ENCODE measurements at regions not wholly inside any gene's neighbourhood (a gene's known extent, or its start where the extent isn't known, plus 50 kb on each side); places are given as distances from the start of the nearest gene placed in this dataset.

GRCh38 chr15:61700803-61701202 is 359.4 kb downstream of the VPS13C start:
- TF ChIP-seq EZH2phosphoT487 (IDR thresholded peaks at IDR 0.05; ENCODE audit: low read depth, severe bottlenecking, unreplicated experiment) (no peak), EZH2 (IDR thresholded peaks at IDR 0.05; ENCODE audit: borderline replicate concordance) (no peak), CTCF (IDR thresholded peaks at IDR 0.05; ENCODE audit: poor library complexity) (no peak)
- DNase-seq (ENCODE audit: low spot score): no peak
- H3K4me3 ChIP-seq: no peak overlapping the region
- H3K36me3 ChIP-seq (replicated peaks; ENCODE audit: insufficient read depth, low read depth): no peaks in the 10 kb centered on the region
- no peak overlapping the region for H2AFZ ChIP-seq
- 61% methylated on average over 6 of the region's 6 CpGs for WGBS (ENCODE audit: low lambda C conversion rate, missing lambda C conversion rate)
- no peaks in the 10 kb centered on the region for H3K9me2 ChIP-seq (replicated peaks; ENCODE audit: insufficient read depth)
- H3K9me3 ChIP-seq (ENCODE audit: low read depth): no peaks in the 10 kb centered on the region
- H3K4me1 ChIP-seq (ENCODE audit: insufficient read depth): peaks cover 3% of the 10 kb centered on the region
- H3K79me2 ChIP-seq: no peaks in the 10 kb centered on the region
- H3K27me3 ChIP-seq: no peaks in the 10 kb centered on the region
- no peaks in the 10 kb centered on the region for H4K20me1 ChIP-seq (ENCODE audit: insufficient read depth, poor library complexity, severe bottlenecking)
- H3K4me2 ChIP-seq: no peak overlapping the region
- no peak overlapping the region for H3K27ac ChIP-seq

DNA sequence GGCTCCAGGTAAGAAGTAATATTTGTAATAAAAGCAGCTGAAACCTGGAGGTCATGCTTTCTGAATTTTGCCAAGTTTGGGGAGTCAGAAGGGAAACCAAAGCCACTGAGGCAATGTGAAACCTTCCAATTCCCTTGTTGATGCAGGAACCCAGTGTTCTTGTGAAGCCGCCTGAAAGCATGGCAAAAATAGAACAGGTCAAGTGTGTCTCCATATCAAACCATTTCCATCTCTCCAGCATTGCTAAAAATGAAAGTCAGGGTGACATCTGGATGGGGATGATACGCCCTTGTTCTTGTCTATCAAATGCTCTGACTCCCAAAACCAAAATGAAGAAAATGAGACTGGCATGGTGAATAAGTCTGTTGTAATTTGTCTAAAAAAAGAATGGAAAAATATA is 362.5 kb downstream of the VPS13C start:
- H4K20me1 ChIP-seq (ENCODE audit: insufficient read depth, poor library complexity, severe bottlenecking): no peaks in the 10 kb centered on the region
- DNase-seq (ENCODE audit: low spot score): no peak
- H3K27me3 ChIP-seq: no peaks in the 10 kb centered on the region
- no peak overlapping the region for H2AFZ ChIP-seq
- TF ChIP-seq CTCF (IDR thresholded peaks at IDR 0.05; ENCODE audit: poor library complexity): no peak
- WGBS (ENCODE audit: low lambda C conversion rate, missing lambda C conversion rate): 88% methylated on average over 2 of the region's 2 CpGs
- no peaks in the 10 kb centered on the region for H3K36me3 ChIP-seq (replicated peaks; ENCODE audit: insufficient read depth, low read depth)
- no peaks in the 10 kb centered on the region for H3K79me2 ChIP-seq
- H3K27ac ChIP-seq: no peak overlapping the region
- no peak overlapping the region for H3K4me2 ChIP-seq
- H3K4me3 ChIP-seq: no peak overlapping the region
- no peaks in the 10 kb centered on the region for H3K9me3 ChIP-seq (ENCODE audit: low read depth)
- H3K4me1 ChIP-seq (ENCODE audit: insufficient read depth): peaks cover 3% of the 10 kb centered on the region
- no peaks in the 10 kb centered on the region for H3K9me2 ChIP-seq (replicated peaks; ENCODE audit: insufficient read depth)

DNA sequence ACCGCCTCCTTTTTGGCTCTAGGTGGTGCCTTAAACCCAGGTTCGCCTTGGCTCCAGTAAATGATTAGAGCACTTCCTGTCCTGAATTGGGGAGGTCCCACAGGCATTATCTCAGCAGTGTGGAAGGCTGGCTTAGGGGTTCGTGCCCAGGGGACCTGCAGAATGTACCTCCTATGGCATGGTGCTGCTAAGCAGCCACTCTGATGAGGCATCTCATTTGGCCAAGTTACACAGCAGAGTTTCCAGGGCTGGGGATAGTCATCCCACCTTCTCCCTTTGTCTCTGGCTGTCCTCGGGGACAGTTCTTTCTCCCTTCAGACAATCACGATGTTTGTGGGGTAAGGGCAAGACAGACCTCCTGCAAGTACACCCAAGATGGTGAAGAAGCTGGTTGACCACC is 371.2 kb downstream of the VPS13C start:
- no peak overlapping the region for H3K4me2 ChIP-seq
- no peaks in the 10 kb centered on the region for H4K20me1 ChIP-seq (ENCODE audit: insufficient read depth, poor library complexity, severe bottlenecking)
- H3K4me1 ChIP-seq (ENCODE audit: insufficient read depth): no peaks in the 10 kb centered on the region
- WGBS (ENCODE audit: low lambda C conversion rate, missing lambda C conversion rate): 91% methylated on average over 5 of the region's 5 CpGs
- no peak overlapping the region for H3K27ac ChIP-seq
- no peaks in the 10 kb centered on the region for H3K27me3 ChIP-seq
- no peak overlapping the region for H3K4me3 ChIP-seq
- no peaks in the 10 kb centered on the region for H3K79me2 ChIP-seq
- TF ChIP-seq CTCF (IDR thresholded peaks at IDR 0.05; ENCODE audit: poor library complexity) (no peak), EZH2phosphoT487 (IDR thresholded peaks at IDR 0.05; ENCODE audit: low read depth, severe bottlenecking, unreplicated experiment) (no peak), EZH2 (IDR thresholded peaks at IDR 0.05; ENCODE audit: borderline replicate concordance) (no peak)
- H3K9me2 ChIP-seq (replicated peaks; ENCODE audit: insufficient read depth): no peaks in the 10 kb centered on the region
- H3K36me3 ChIP-seq (replicated peaks; ENCODE audit: insufficient read depth, low read depth): no peaks in the 10 kb centered on the region
- DNase-seq (ENCODE audit: low spot score): no peak
- H3K9me3 ChIP-seq (ENCODE audit: low read depth): no peaks in the 10 kb centered on the region
- H2AFZ ChIP-seq: no peak overlapping the region

DNA sequence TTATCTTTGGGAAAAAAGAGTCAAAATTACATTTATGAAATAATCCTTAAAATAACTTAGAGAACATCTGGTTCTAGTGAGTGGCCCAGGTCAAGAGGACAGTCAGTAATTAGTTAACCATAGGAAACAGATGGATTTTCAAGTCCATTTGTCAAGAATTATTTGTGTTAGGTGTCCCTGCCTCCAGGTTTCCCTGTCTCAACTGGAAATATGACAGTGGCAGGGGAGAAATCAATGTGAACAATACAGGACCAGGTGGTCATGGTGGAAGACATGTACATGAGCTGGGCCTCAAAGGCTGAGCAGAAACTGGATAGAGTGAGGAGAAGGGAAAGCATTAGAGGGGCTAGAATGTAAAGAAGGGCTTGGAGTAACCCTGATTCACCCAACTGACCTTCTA is 372.6 kb downstream of the VPS13C start:
- H3K27me3 ChIP-seq: no peaks in the 10 kb centered on the region
- no peak for DNase-seq (ENCODE audit: low spot score)
- no peaks in the 10 kb centered on the region for H3K9me2 ChIP-seq (replicated peaks; ENCODE audit: insufficient read depth)
- no peak overlapping the region for H2AFZ ChIP-seq
- H3K4me3 ChIP-seq: no peak overlapping the region
- no peaks in the 10 kb centered on the region for H3K9me3 ChIP-seq (ENCODE audit: low read depth)
- H3K4me1 ChIP-seq (ENCODE audit: insufficient read depth): no peaks in the 10 kb centered on the region
- no peaks in the 10 kb centered on the region for H4K20me1 ChIP-seq (ENCODE audit: insufficient read depth, poor library complexity, severe bottlenecking)
- H3K27ac ChIP-seq: no peak overlapping the region
- no peak overlapping the region for H3K4me2 ChIP-seq
- no peaks in the 10 kb centered on the region for H3K79me2 ChIP-seq
- H3K36me3 ChIP-seq (replicated peaks; ENCODE audit: insufficient read depth, low read depth): no peaks in the 10 kb centered on the region
- TF ChIP-seq CTCF (IDR thresholded peaks at IDR 0.05; ENCODE audit: poor library complexity) (no peak), EZH2 (IDR thresholded peaks at IDR 0.05; ENCODE audit: borderline replicate concordance) (no peak), EZH2phosphoT487 (IDR thresholded peaks at IDR 0.05; ENCODE audit: low read depth, severe bottlenecking, unreplicated experiment) (no peak)
